ENCODE measurements at regions not wholly inside any gene's neighbourhood (a gene's known extent, or its start where the extent isn't known, plus 50 kb on each side); places are given as distances from the start of the nearest gene placed in this dataset.

- TF ChIP-seq TCF7 (IDR thresholded peaks at IDR 0.05; ENCODE audit: borderline replicate concordance) (no peak), IRF5 (IDR thresholded peaks at IDR 0.05; ENCODE audit: borderline replicate concordance) (no peak), EP300 (IDR thresholded peaks at IDR 0.05; ENCODE audit: borderline replicate concordance in 1 of 2, control insufficient read depth in 1 of 2, low read depth in 2 of 2, low read length in 2 of 2) (no peak), SRF (IDR thresholded peaks at IDR 0.05; ENCODE audit: low read depth in 2 of 2, low read length in 2 of 2) (no peak)
- TF ChIP-seq, protein P1, sequence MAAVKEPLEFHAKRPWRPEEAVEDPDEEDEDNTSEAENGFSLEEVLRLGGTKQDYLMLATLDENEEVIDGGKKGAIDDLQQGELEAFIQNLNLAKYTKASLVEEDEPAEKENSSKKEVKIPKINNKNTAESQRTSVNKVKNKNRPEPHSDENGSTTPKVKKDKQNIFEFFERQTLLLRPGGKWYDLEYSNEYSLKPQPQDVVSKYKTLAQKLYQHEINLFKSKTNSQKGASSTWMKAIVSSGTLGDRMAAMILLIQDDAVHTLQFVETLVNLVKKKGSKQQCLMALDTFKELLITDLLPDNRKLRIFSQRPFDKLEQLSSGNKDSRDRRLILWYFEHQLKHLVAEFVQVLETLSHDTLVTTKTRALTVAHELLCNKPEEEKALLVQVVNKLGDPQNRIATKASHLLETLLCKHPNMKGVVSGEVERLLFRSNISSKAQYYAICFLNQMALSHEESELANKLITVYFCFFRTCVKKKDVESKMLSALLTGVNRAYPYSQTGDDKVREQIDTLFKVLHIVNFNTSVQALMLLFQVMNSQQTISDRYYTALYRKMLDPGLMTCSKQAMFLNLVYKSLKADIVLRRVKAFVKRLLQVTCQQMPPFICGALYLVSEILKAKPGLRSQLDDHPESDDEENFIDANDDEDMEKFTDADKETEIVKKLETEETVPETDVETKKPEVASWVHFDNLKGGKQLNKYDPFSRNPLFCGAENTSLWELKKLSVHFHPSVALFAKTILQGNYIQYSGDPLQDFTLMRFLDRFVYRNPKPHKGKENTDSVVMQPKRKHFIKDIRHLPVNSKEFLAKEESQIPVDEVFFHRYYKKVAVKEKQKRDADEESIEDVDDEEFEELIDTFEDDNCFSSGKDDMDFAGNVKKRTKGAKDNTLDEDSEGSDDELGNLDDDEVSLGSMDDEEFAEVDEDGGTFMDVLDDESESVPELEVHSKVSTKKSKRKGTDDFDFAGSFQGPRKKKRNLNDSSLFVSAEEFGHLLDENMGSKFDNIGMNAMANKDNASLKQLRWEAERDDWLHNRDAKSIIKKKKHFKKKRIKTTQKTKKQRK (IDR thresholded peaks at IDR 0.05; ENCODE audit: low read depth, low read length) = no peak
Observed at GRCh38 chr5:20224046-20224445, 236.0 kb upstream of the CDH18 start (continued).

DNA sequence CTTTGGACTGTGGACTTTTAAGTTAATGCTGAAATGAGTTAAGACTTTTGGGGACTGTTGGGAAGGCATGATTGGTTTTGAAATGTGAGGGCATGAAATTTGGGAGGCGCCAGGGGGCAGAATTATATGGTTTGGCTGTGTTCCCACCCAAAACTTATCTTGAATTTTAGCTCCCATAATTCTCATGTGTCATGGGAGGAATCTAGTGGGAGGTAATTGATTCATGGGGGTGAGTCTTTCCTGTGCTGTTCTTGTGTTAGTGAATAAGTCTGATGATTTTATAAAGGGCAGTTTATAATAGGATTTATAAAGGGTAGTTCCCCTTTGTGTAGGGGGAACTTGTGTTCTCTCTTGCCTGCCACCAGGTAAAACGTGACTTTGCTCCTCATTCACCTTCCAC lies 235.5 kb upstream of the CDH18 start:
- Histone ChIP-seq H3K27me3 (replicated peaks in 1 of 2; ENCODE audit: control insufficient read depth in 2 of 2, insufficient read depth in 2 of 2, low read length in 1 of 2) (no peaks in the 10 kb centered on the region), H2AFZ (ENCODE audit: control insufficient read depth, low read depth, low read length) (no peak overlapping the region), H3K4me1 (ENCODE audit: control insufficient read depth, insufficient read depth, low read length) (no peaks in the 10 kb centered on the region), H4K20me1 (ENCODE audit: control insufficient read depth, insufficient read depth) (no peaks in the 10 kb centered on the region), H3K36me3 (ENCODE audit: control insufficient read depth in 2 of 2, insufficient read depth in 2 of 2, low read length in 1 of 2) (no peaks in the 10 kb centered on the region), H3K9me3 (replicated peaks; ENCODE audit: control insufficient read depth, insufficient read depth, low read length) (no peaks in the 10 kb centered on the region), H3K4me3 (no peak overlapping the region), H3K9ac (ENCODE audit: control insufficient read depth, insufficient read depth, low read length) (no peak overlapping the region), H3K79me2 (ENCODE audit: control insufficient read depth, insufficient read depth, low read length) (no peaks in the 10 kb centered on the region), H3K4me2 (ENCODE audit: control insufficient read depth, insufficient read depth) (no peak overlapping the region), H3K27ac (ENCODE audit: control insufficient read depth, insufficient read depth) (no peak overlapping the region)
- 0% methylated on average over 2 of the region's 2 CpGs for WGBS (ENCODE audit: insufficient coverage, insufficient replicate concordance, low lambda C conversion rate, missing lambda C conversion rate)
- ChIA-PET POLR2A (no interaction called here), RAD21 (ENCODE audit: unreplicated experiment) (no interaction called here), SMC1A (ENCODE audit: uncharacterized antibody, unreplicated experiment) (no interaction called here), CTCF (interaction anchor here (1.6 kb wide), 1 partner anchor 11 kb away, joined by 3 read pairs; no protein-coding TSS in a partner anchor)
- BruUV-seq (replicated peaks) = no TSS peak
- ATAC-seq (no peak), FAIRE-seq (no peak), DNase-seq (ENCODE audit: low read depth, low spot score) (no peak)
- in situ Hi-C loops (cut with MboI) = no loop called here
- TF ChIP-seq CBX5 (IDR thresholded peaks at IDR 0.05; ENCODE audit: low read depth) = no peak
- no peak for TF ChIP-seq TCF7 (IDR thresholded peaks at IDR 0.05; ENCODE audit: borderline replicate concordance)
- intact Hi-C loops (cut with micrococcal nuclease; ENCODE audit: unreplicated experiment) = no loop called here

All from GM12878 (cell line).